H1 (cell line): ENCODE measurements at regions not wholly inside any gene's neighbourhood (a gene's known extent, or its start where the extent isn't known, plus 50 kb on each side); places are given as distances from the start of the nearest gene placed in this dataset.

Experiments
- CTCF ChIA-PET: fragments of 300-600 bp; sonication (Branson Sonifier 250); formaldehyde crosslinking; loops from one replicate; lab custom pipeline; 2021; ENCODE audit not compliant: partially characterized antibody; lab: Charles Lee
- POLR2A ChIA-PET: fragments of 300-600 bp; sonication (Branson Sonifier 250); formaldehyde crosslinking; loops from one replicate; lab custom pipeline; 2021; ENCODE audit warnings: inconsistent platforms; ENCODE audit not compliant: partially characterized antibody; lab: Charles Lee
- DNase-seq, 2 experiments: peaks; one replicate each; pipeline versions ENCODE4 v3.0.0 to v3.0.0-alpha.2; 2010 to 2022; ENCODE audit warnings: low spot score in 2 of 2, low read depth in 1 of 2, mixed read lengths in 1 of 2
- FAIRE-seq: peaks from 2 replicates; lab custom pipeline; 2011; peaks lifted over from hg19 to GRCh38; lab: Jason Lieb, UNC
- H2AFZ ChIP-seq: 2 replicates; pipeline ENCODE4 v1.8.1; 2012; ENCODE audit warnings: low read length, inconsistent platforms
- H2AK5ac ChIP-seq: 2 replicates; pipeline ENCODE4 v1.6.1; 2013; ENCODE audit warnings: low read depth, low read length
- H2BK120ac ChIP-seq: replicated peaks from 2 replicates; pipeline ENCODE3; 2013; ENCODE audit warnings: low read depth, low read length, inconsistent platforms
- H2BK12ac ChIP-seq: 2 replicates; pipeline ENCODE4 v1.6.1; 2013; ENCODE audit warnings: low read depth, low read length
- H2BK15ac ChIP-seq: 2 replicates; pipeline ENCODE4 v1.6.1; 2013; ENCODE audit warnings: low read length
- H2BK20ac ChIP-seq: 2 replicates; pipeline ENCODE4 v1.6.1; 2013; ENCODE audit warnings: low read length
- H2BK5ac ChIP-seq: 2 replicates; pipeline ENCODE4 v1.6.1; 2013; ENCODE audit warnings: low read depth, low read length
- H3K14ac ChIP-seq: 2 replicates; pipeline ENCODE4 v1.6.1; 2013; ENCODE audit warnings: inconsistent platforms; ENCODE audit not compliant: insufficient read length
- H3K18ac ChIP-seq: 2 replicates; pipeline ENCODE4 v1.6.1; 2013; ENCODE audit warnings: low read length; ENCODE audit errors: extremely low read depth
- H3K23ac ChIP-seq: 2 replicates; pipeline ENCODE4 v1.6.1; 2013; ENCODE audit warnings: inconsistent platforms; ENCODE audit not compliant: insufficient read length
- H3K23me2 ChIP-seq: 2 replicates; pipeline ENCODE4 v1.6.1; 2013; ENCODE audit warnings: low read depth, low read length
- H3K27ac ChIP-seq: 2 replicates; pipeline ENCODE4 v1.6.1; 2011; ENCODE audit warnings: low read depth, low read length, inconsistent platforms
- H3K27me3 ChIP-seq, 4 experiments: replicated peaks in 1 of 4; 1 replicate in 1 of 4; 2 replicates in 3 of 4; pipeline versions ENCODE4 v1.6.1 to v1.8.1; 2011 to 2013; ENCODE audit warnings: low read length in 3 of 4, mild to moderate bottlenecking in 3 of 4, inconsistent platforms in 2 of 4, mixed read lengths in 2 of 4, moderate library complexity in 1 of 4; ENCODE audit not compliant: control insufficient read depth in 3 of 4, insufficient read depth in 3 of 4; ENCODE audit errors: extremely low read depth in 1 of 4
- H3K36me3 ChIP-seq, 4 experiments: 2 replicates each; pipeline versions ENCODE4 v1.6.1 to v1.8.1; 2011 to 2013; ENCODE audit warnings: mild to moderate bottlenecking in 4 of 4, low read length in 3 of 4, moderate library complexity in 2 of 4, control low read depth in 1 of 4, inconsistent platforms in 1 of 4; ENCODE audit not compliant: insufficient read depth in 4 of 4, control insufficient read depth in 2 of 4
- H3K4ac ChIP-seq: replicated peaks from 2 replicates; pipeline ENCODE3; 2013; ENCODE audit warnings: low read length, low read depth, mixed read lengths, inconsistent platforms; ENCODE audit not compliant: insufficient read length
- H3K4me1 ChIP-seq, 4 experiments: replicated peaks in 1 of 4; 1 replicate in 1 of 4; 2 replicates in 3 of 4; pipeline versions ENCODE4 v1.6.1 to v1.8.1; 2011 to 2013; ENCODE audit warnings: low read length in 3 of 4, inconsistent platforms in 2 of 4, mixed read lengths in 1 of 4; ENCODE audit not compliant: insufficient read depth in 4 of 4, control insufficient read depth in 3 of 4
- H3K4me2 ChIP-seq, 2 experiments: 2 replicates each; pipeline versions ENCODE4 v1.6.1 to v1.8.1; 2011 to 2013; ENCODE audit warnings: low read depth in 2 of 2, low read length in 2 of 2, control low read depth in 1 of 2, inconsistent platforms in 1 of 2, mild to moderate bottlenecking in 1 of 2; ENCODE audit not compliant: insufficient read depth in 1 of 2
- H3K4me3 ChIP-seq, 4 experiments: fragments of 200-600, 300-600 bp in 1 of 4; sonication (generic), shearing (Covaris generic), sonication (Bioruptor Twin) in 1 of 4; 2 replicates each; pipeline versions ENCODE4 v1.5.1 to v1.8.1; 2011 to 2016; ENCODE audit warnings: low read length in 4 of 4, low read depth in 3 of 4, control low read depth in 2 of 4, inconsistent platforms in 2 of 4, mild to moderate bottlenecking in 2 of 4, mixed read lengths in 1 of 4, moderate library complexity in 1 of 4; ENCODE audit not compliant: insufficient read depth in 2 of 4; ENCODE audit errors: extremely low read depth in 1 of 4
- H3K56ac ChIP-seq: replicated peaks from 2 replicates; pipeline ENCODE3; 2013; ENCODE audit warnings: low read depth, mild to moderate bottlenecking, mixed read lengths, low read length, inconsistent platforms; ENCODE audit not compliant: insufficient read length
- H3K79me1 ChIP-seq: 2 replicates; pipeline ENCODE4 v1.6.1; 2013; ENCODE audit warnings: low read depth, low read length, control low read depth
- H3K79me2 ChIP-seq, 2 experiments: 2 replicates each; pipeline versions ENCODE4 v1.6.1 to v1.8.1; 2012 to 2013; ENCODE audit warnings: low read length in 2 of 2, mild to moderate bottlenecking in 2 of 2, inconsistent platforms in 1 of 2; ENCODE audit not compliant: insufficient read depth in 2 of 2, control insufficient read depth in 1 of 2
- H3K9ac ChIP-seq, 4 experiments: replicated peaks in 1 of 4; 1 replicate in 1 of 4; 2 replicates in 3 of 4; pipeline versions ENCODE4 v1.6.1 to v1.8.1; 2011 to 2013; ENCODE audit warnings: low read depth in 3 of 4, low read length in 3 of 4, control low read depth in 2 of 4, mild to moderate bottlenecking in 2 of 4, moderate library complexity in 2 of 4, inconsistent platforms in 1 of 4; ENCODE audit errors: extremely low read depth in 1 of 4
- H3K9me3 ChIP-seq, 2 experiments: 2 replicates each; pipeline versions ENCODE4 v1.6.1 to v1.8.1; 2012 to 2013; ENCODE audit warnings: mild to moderate bottlenecking in 2 of 2, moderate library complexity in 2 of 2, control low read depth in 1 of 2, inconsistent platforms in 1 of 2, low read depth in 1 of 2, low read length in 1 of 2, mixed read lengths in 1 of 2; ENCODE audit not compliant: insufficient read depth in 2 of 2
- H4K20me1 ChIP-seq, 2 experiments: replicated peaks in 1 of 2; 2 replicates each; pipeline versions ENCODE3 to v1.8.1; 2011 to 2013; ENCODE audit warnings: inconsistent platforms in 2 of 2, low read length in 2 of 2, mild to moderate bottlenecking in 1 of 2; ENCODE audit not compliant: insufficient read depth in 2 of 2, control insufficient read depth in 1 of 2
- H4K5ac ChIP-seq: 2 replicates; pipeline ENCODE4 v1.6.1; 2013; ENCODE audit warnings: low read length, low read depth, mixed read lengths, inconsistent platforms; ENCODE audit not compliant: insufficient read length
- H4K8ac ChIP-seq: 2 replicates; pipeline ENCODE4 v1.8.0; 2013; ENCODE audit warnings: mild to moderate bottlenecking, moderate library complexity, low read length, inconsistent platforms; ENCODE audit not compliant: insufficient read depth; ENCODE audit errors: extremely low read depth
- H4K91ac ChIP-seq: replicated peaks from 2 replicates; pipeline ENCODE3; 2013; ENCODE audit warnings: low read length, mixed read lengths, inconsistent platforms; ENCODE audit not compliant: insufficient read length
- ATF2 ChIP-seq: IDR thresholded peaks from 2 replicates; pipeline ENCODE4 v1.6.1; 2012; ENCODE audit warnings: low read length, inconsistent platforms
- KDM5A ChIP-seq: fragments of 200-600 bp; IDR thresholded peaks from 2 replicates; pipeline ENCODE4 v1.7.1; 2012; ENCODE audit warnings: mild to moderate bottlenecking, low read length, inconsistent platforms, mixed read lengths
- SP2 ChIP-seq: IDR thresholded peaks from 2 replicates; pipeline ENCODE4 v1.6.1; 2012; ENCODE audit warnings: mild to moderate bottlenecking, low read length, inconsistent platforms
- SP4 ChIP-seq: IDR thresholded peaks from 2 replicates; pipeline ENCODE4 v1.6.1; 2012; ENCODE audit warnings: low read length, inconsistent platforms
- WGBS, 2 experiments: shearing (Covaris generic) in 1 of 2; methylation state at CpG; one replicate each; pipeline versions ENCODE4 v1.1.6 to v1.1.7; 2013 to 2015; ENCODE audit warnings: low lambda C conversion rate in 2 of 2, mixed read lengths in 2 of 2, inconsistent platforms in 1 of 2, low coverage in 1 of 2, missing lambda C conversion rate in 1 of 2; ENCODE audit not compliant: insufficient replicate concordance in 2 of 2, insufficient coverage in 1 of 2, insufficient read length in 1 of 2; ENCODE audit errors: extremely low coverage in 1 of 2, missing lambda C conversion rate in 1 of 2; 5-methylcytosine and 5-hydroxymethylcytosine counted together

- H3K23me2 ChIP-seq = no peaks in the 10 kb centered on the region
- no peaks in the 10 kb centered on the region for H3K79me1 ChIP-seq
- no peak overlapping the region for H3K23ac ChIP-seq
- H2BK20ac ChIP-seq = no peak overlapping the region
- no peak overlapping the region for H2BK5ac ChIP-seq
- H3K56ac ChIP-seq = no peak overlapping the region
- H2BK120ac ChIP-seq = no peak overlapping the region
- no peak overlapping the region for H3K27ac ChIP-seq
- H3K4me1 ChIP-seq = no peaks in the 10 kb centered on the region
- H3K4me2 ChIP-seq = no peak overlapping the region
- H3K36me3 ChIP-seq = no peaks in the 10 kb centered on the region
- H4K8ac ChIP-seq = no peak overlapping the region
- peaks cover 4 to 6% of the 10 kb centered on the region in 2 experiments; a peak in 2 of 4 replicates for H3K9me3 ChIP-seq
- no peak overlapping the region for H4K91ac ChIP-seq
- no peak overlapping the region for H3K14ac ChIP-seq
- H2BK15ac ChIP-seq = no peak overlapping the region
- H3K4ac ChIP-seq = no peak overlapping the region
- no peak overlapping the region for H3K18ac ChIP-seq
- H3K9ac ChIP-seq = no peak overlapping the region; a peak in 1 of 7 replicates
- no peaks in the 10 kb centered on the region for H4K20me1 ChIP-seq
- no peaks in the 10 kb centered on the region for H3K79me2 ChIP-seq
- 95% methylated on average over 15 of the region's 15 CpGs; no CpG with 5 or more reads in 1 of the 2 experiments for WGBS, 2 experiments
- POLR2A ChIA-PET = no interaction called here
- H2BK12ac ChIP-seq = no peak overlapping the region
- CTCF ChIA-PET = interaction anchor here (0.7 to 2.3 kb wide), 4 partner anchors 14 to 360 kb away, joined by 3 to 7 read pairs (median 3); no protein-coding TSS in a partner anchor
- H3K4me3 ChIP-seq = no peak overlapping the region
- H2AFZ ChIP-seq = no peak overlapping the region
- no peaks in the 10 kb centered on the region for H3K27me3 ChIP-seq
- no peak for FAIRE-seq
- no peak overlapping the region for H4K5ac ChIP-seq
- no peak overlapping the region for H2AK5ac ChIP-seq
- no peak for DNase-seq
- no peak for TF ChIP-seq SP4
- TF ChIP-seq ATF2 = no peak
- TF ChIP-seq KDM5A = no peak
- no peak for TF ChIP-seq SP2
Measured at GRCh38 chr11:129709801-129710398, 105.7 kb upstream of the TMEM45B start.
